ENCODE measurements at regions not wholly inside any gene's neighbourhood (a gene's known extent, or its start where the extent isn't known, plus 50 kb on each side); places are given as distances from the start of the nearest gene placed in this dataset.

GRCh38 chr3:154887869-154888268, 192.2 kb upstream of the MME start:
- TF ChIP-seq REST (IDR thresholded peaks at IDR 0.05; ENCODE audit: low read depth) (no peak), RAD21 (IDR thresholded peaks at IDR 0.05; ENCODE audit: low read depth) (no peak), YY1 (IDR thresholded peaks at IDR 0.05; ENCODE audit: low read depth) (no peak), CEBPB (IDR thresholded peaks at IDR 0.05) (no peak), TAF1 (IDR thresholded peaks at IDR 0.05; ENCODE audit: low read depth) (no peak), EP300 (IDR thresholded peaks at IDR 0.05; ENCODE audit: borderline replicate concordance) (no peak)
